ENCODE measurements at regions not wholly inside any gene's neighbourhood (a gene's known extent, or its start where the extent isn't known, plus 50 kb on each side); places are given as distances from the start of the nearest gene placed in this dataset.
"Not testable (repeated sequence)": the region's sequence is repeated elsewhere in the genome, so short reads cannot be mapped to it uniquely, and the experiment has no call there.

GRCh38 chr2:95654897-95655296 is 63.1 kb downstream of the TRIM43 start:
- not testable (repeated sequence) for H3K9me3 ChIP-seq (ENCODE audit: low read depth, low read length); H3K36me3 ChIP-seq (ENCODE audit: insufficient read depth, low read length); DNase-seq (ENCODE audit: insufficient read length, low spot score, missing footprints); H3K4me2 ChIP-seq (ENCODE audit: insufficient read depth, low read length); H3K27me3 ChIP-seq (ENCODE audit: insufficient read depth, low read length); H3K4me1 ChIP-seq (ENCODE audit: insufficient read depth, low read length); H4K20me1 ChIP-seq (ENCODE audit: insufficient read depth, low read length); H3K79me2 ChIP-seq (ENCODE audit: insufficient read depth, low read length); H3K4me3 ChIP-seq (ENCODE audit: insufficient read depth, low read length); H2AFZ ChIP-seq (ENCODE audit: low read length); H3K27ac ChIP-seq (ENCODE audit: low read depth, low read length)

GRCh38 chr2:95656553-95656952 is 64.8 kb downstream of the TRIM43 start:
- H3K27ac ChIP-seq (ENCODE audit: low read depth, low read length); H4K20me1 ChIP-seq (ENCODE audit: insufficient read depth, low read length); H2AFZ ChIP-seq (ENCODE audit: low read length); H3K27me3 ChIP-seq (ENCODE audit: insufficient read depth, low read length); H3K4me1 ChIP-seq (ENCODE audit: insufficient read depth, low read length); H3K36me3 ChIP-seq (ENCODE audit: insufficient read depth, low read length); H3K4me2 ChIP-seq (ENCODE audit: insufficient read depth, low read length); DNase-seq (ENCODE audit: insufficient read length, low spot score, missing footprints); H3K9me3 ChIP-seq (ENCODE audit: low read depth, low read length); H3K4me3 ChIP-seq (ENCODE audit: insufficient read depth, low read length); H3K79me2 ChIP-seq (ENCODE audit: insufficient read depth, low read length): not testable (repeated sequence)

- H3K79me2 ChIP-seq (ENCODE audit: insufficient read depth, low read length); H3K27me3 ChIP-seq (ENCODE audit: insufficient read depth, low read length); H3K27ac ChIP-seq (ENCODE audit: low read depth, low read length); H3K4me1 ChIP-seq (ENCODE audit: insufficient read depth, low read length); H3K36me3 ChIP-seq (ENCODE audit: insufficient read depth, low read length); H4K20me1 ChIP-seq (ENCODE audit: insufficient read depth, low read length); H3K4me3 ChIP-seq (ENCODE audit: insufficient read depth, low read length); H2AFZ ChIP-seq (ENCODE audit: low read length); DNase-seq (ENCODE audit: insufficient read length, low spot score, missing footprints); H3K9me3 ChIP-seq (ENCODE audit: low read depth, low read length); H3K4me2 ChIP-seq (ENCODE audit: insufficient read depth, low read length): not testable (repeated sequence)
Observed at GRCh38 chr2:95657937-95658336, 66.1 kb downstream of the TRIM43 start.

GRCh38 chr2:95660766-95661562 is 69.2 kb downstream of the TRIM43 start:
- H2AFZ ChIP-seq (ENCODE audit: low read length); H3K4me1 ChIP-seq (ENCODE audit: insufficient read depth, low read length); H3K27ac ChIP-seq (ENCODE audit: low read depth, low read length); H3K36me3 ChIP-seq (ENCODE audit: insufficient read depth, low read length); H4K20me1 ChIP-seq (ENCODE audit: insufficient read depth, low read length); H3K79me2 ChIP-seq (ENCODE audit: insufficient read depth, low read length); H3K4me2 ChIP-seq (ENCODE audit: insufficient read depth, low read length); H3K4me3 ChIP-seq (ENCODE audit: insufficient read depth, low read length); DNase-seq (ENCODE audit: insufficient read length, low spot score, missing footprints); H3K9me3 ChIP-seq (ENCODE audit: low read depth, low read length): not testable (repeated sequence)
- peaks cover 13% of the 10 kb centered on the region for H3K27me3 ChIP-seq (ENCODE audit: insufficient read depth, low read length)

GRCh38 chr2:95663471-95664441 is 72.0 kb downstream of the TRIM43 start:
- H3K79me2 ChIP-seq (ENCODE audit: insufficient read depth, low read length); H3K27ac ChIP-seq (ENCODE audit: low read depth, low read length); H3K36me3 ChIP-seq (ENCODE audit: insufficient read depth, low read length); H2AFZ ChIP-seq (ENCODE audit: low read length); H3K9me3 ChIP-seq (ENCODE audit: low read depth, low read length); H3K4me2 ChIP-seq (ENCODE audit: insufficient read depth, low read length); H4K20me1 ChIP-seq (ENCODE audit: insufficient read depth, low read length); H3K4me3 ChIP-seq (ENCODE audit: insufficient read depth, low read length); H3K4me1 ChIP-seq (ENCODE audit: insufficient read depth, low read length); DNase-seq (ENCODE audit: insufficient read length, low spot score, missing footprints): not testable (repeated sequence)
- H3K27me3 ChIP-seq (ENCODE audit: insufficient read depth, low read length), result peaks cover 13% of the 10 kb centered on the region

- H3K4me2 ChIP-seq (ENCODE audit: insufficient read depth, low read length); H3K36me3 ChIP-seq (ENCODE audit: insufficient read depth, low read length); H2AFZ ChIP-seq (ENCODE audit: low read length); H3K79me2 ChIP-seq (ENCODE audit: insufficient read depth, low read length); H3K27ac ChIP-seq (ENCODE audit: low read depth, low read length); H4K20me1 ChIP-seq (ENCODE audit: insufficient read depth, low read length); H3K4me3 ChIP-seq (ENCODE audit: insufficient read depth, low read length); H3K9me3 ChIP-seq (ENCODE audit: low read depth, low read length): not testable (repeated sequence)
- DNase-seq (ENCODE audit: insufficient read length, low spot score, missing footprints), result peak; percentile 57
- Histone ChIP-seq H3K27me3 (ENCODE audit: insufficient read depth, low read length) (peaks cover 13% of the 10 kb centered on the region), H3K4me1 (ENCODE audit: insufficient read depth, low read length) (peaks cover 16% of the 10 kb centered on the region)
- peak; percentile 49 for TF ChIP-seq CTCF (IDR thresholded peaks at IDR 0.05; ENCODE audit: extremely low read depth, low read depth, low read length)
Observed at GRCh38 chr2:95666636-95667035, 74.8 kb downstream of the TRIM43 start.

All from osteoblast (primary cell).